ENCODE measurements at regions not wholly inside any gene's neighbourhood (a gene's known extent, or its start where the extent isn't known, plus 50 kb on each side); places are given as distances from the start of the nearest gene placed in this dataset.

DNA sequence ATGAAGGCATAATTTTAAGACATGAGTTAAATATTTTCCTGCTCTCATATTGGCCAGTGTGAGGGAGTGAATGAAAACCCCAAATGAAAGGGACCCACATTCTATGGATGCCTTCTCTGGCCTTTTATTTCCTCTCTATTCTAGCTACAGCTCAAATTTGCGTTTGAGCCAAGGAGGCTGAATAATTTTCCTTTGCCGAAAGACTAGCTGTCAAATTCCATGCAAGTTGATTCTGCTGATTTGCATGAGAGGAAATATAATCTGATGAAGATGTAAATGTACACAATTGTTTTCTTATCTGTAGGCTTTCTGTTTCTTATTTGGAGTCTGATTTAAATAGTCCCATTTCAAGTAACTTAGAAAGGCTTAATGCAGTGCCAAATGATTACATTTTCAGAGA lies 438.4 kb upstream of the SPRED2 start:
- intact Hi-C loops (cut with DNase I), result no loop called here
- no peak for TF ChIP-seq CTCF (IDR thresholded peaks at IDR 0.05)

GRCh38 chr2:65869296-65869695 lies 436.9 kb upstream of the SPRED2 start:
- Histone ChIP-seq H3K4me3 (no peak overlapping the region), H3K36me3 (no peaks in the 10 kb centered on the region), H3K27ac (no peak overlapping the region), H3K9me3 (no peaks in the 10 kb centered on the region), H3K27me3 (no peaks in the 10 kb centered on the region), H3K4me1 (no peaks in the 10 kb centered on the region)
- intact Hi-C loops (cut with DNase I), result no loop called here
- DNase-seq (ENCODE audit: low spot score in 2 of 2), result no peak
- no peak for TF ChIP-seq CTCF (IDR thresholded peaks at IDR 0.05)

More for the DNA sequence above, 438.4 kb upstream of the SPRED2 start:
- no peaks in the 10 kb centered on the region for H3K27me3 ChIP-seq
- no peak overlapping the region for H3K27ac ChIP-seq
- H3K36me3 ChIP-seq, result no peaks in the 10 kb centered on the region
- no peak for DNase-seq (ENCODE audit: low spot score in 2 of 2)
- no peaks in the 10 kb centered on the region for H3K9me3 ChIP-seq
- H3K4me3 ChIP-seq, result no peak overlapping the region
- H3K4me1 ChIP-seq, result no peaks in the 10 kb centered on the region

DNA sequence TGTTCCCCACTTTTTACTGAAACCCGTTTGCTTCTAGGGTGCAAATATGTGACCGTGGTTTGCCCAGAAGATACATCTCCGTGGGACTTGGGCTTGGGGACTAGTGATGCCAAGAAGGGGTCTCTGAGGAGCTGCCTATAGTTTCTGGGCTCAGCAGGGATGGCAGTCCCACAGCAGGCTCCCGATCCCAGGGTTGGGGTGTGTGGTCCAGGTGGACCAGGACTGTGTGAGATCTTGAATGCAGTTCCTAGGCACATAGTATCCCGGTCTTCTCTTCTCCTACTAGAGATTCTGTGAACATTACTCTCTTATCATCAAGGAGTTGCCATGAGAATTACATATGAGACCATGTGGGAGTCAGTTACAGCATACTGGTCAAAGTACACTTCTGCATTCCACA lies 435.8 kb upstream of the SPRED2 start:
- intact Hi-C loops (cut with DNase I), result no loop called here
- H3K36me3 ChIP-seq, result no peaks in the 10 kb centered on the region
- no peak overlapping the region for H3K27ac ChIP-seq
- no peaks in the 10 kb centered on the region for H3K27me3 ChIP-seq
- no peaks in the 10 kb centered on the region for H3K4me1 ChIP-seq
- no peaks in the 10 kb centered on the region for H3K9me3 ChIP-seq
- no peak for DNase-seq (ENCODE audit: low spot score in 2 of 2)
- TF ChIP-seq CTCF (IDR thresholded peaks at IDR 0.05), result no peak
- H3K4me3 ChIP-seq, result no peak overlapping the region

DNA sequence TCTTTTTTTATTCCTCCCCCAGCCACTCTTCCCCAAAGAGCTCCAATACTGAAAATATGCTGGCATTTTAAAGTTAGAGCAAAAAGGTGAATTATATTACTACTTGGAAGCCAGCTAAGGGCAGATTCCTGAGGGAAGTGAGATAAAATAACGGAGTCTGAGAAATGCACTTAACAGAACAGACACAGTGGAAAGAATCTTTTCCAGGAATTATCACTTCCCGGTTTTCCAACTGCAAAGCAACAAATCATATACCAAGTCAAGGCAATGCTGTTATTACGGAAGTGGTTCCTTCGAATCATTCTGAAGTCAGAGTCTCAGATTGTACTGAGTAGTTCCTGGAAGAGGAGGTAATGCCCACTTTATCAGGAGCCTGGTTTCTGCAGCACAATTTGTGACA lies 435.0 kb upstream of the SPRED2 start:
- no peak for TF ChIP-seq CTCF (IDR thresholded peaks at IDR 0.05)
- Histone ChIP-seq H3K9me3 (no peaks in the 10 kb centered on the region), H3K4me1 (no peaks in the 10 kb centered on the region), H3K27ac (no peak overlapping the region), H3K4me3 (no peak overlapping the region), H3K27me3 (no peaks in the 10 kb centered on the region), H3K36me3 (no peaks in the 10 kb centered on the region)
- no peak for DNase-seq (ENCODE audit: low spot score in 2 of 2)
- intact Hi-C loops (cut with DNase I), result no loop called here

DNA sequence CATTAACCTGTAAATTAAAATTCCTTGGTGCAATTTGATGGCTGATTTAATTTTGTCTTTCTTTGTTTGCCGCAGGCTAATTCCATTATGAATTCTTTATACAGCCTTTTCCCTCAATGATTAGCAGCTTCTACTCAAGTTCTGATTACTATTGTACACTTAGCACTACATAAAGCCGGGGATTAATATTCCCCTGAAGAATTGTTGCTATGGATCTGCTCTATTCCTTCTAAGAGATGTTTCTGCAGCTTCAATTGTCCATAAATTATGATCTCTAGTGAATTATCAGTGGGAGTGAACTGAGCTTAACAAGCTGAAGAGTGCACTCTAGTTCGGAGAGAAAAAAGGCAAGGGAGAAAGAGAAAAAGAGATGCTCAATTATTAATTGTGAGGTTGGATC lies 433.7 kb upstream of the SPRED2 start:
- H3K27ac ChIP-seq, result no peak overlapping the region
- H3K27me3 ChIP-seq, result no peaks in the 10 kb centered on the region
- no peaks in the 10 kb centered on the region for H3K9me3 ChIP-seq
- no peak for DNase-seq (ENCODE audit: low spot score in 2 of 2)
- no peak for TF ChIP-seq CTCF (IDR thresholded peaks at IDR 0.05)
- H3K36me3 ChIP-seq, result no peaks in the 10 kb centered on the region
- no peaks in the 10 kb centered on the region for H3K4me1 ChIP-seq
- intact Hi-C loops (cut with DNase I), result no loop called here
- H3K4me3 ChIP-seq, result no peak overlapping the region

DNA sequence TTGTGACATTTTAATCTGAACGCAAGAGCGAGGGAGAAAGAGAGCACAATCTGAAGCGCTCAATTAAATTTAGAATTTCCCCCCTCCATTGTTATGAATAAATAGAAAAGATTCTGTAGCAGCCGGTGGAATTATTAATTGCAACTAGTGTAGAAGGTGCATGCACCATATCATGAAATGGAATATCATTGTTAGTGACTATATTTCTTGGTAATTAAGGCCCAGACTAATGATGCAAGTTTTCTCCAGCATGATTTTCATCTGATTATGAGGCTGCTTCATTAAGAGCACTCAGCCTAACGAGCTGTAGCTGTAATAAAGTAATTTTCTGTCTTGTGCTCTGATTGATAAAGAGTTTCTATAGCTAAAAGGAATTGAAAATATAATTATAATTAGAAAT lies 432.2 kb upstream of the SPRED2 start:
- intact Hi-C loops (cut with DNase I), result no loop called here
- Histone ChIP-seq H3K4me1 (no peaks in the 10 kb centered on the region), H3K27ac (no peak overlapping the region), H3K9me3 (no peaks in the 10 kb centered on the region), H3K36me3 (no peaks in the 10 kb centered on the region), H3K27me3 (no peaks in the 10 kb centered on the region), H3K4me3 (no peak overlapping the region)
- no peak for TF ChIP-seq CTCF (IDR thresholded peaks at IDR 0.05)
- no peak for DNase-seq (ENCODE audit: low spot score in 2 of 2)

Measured in ascending aorta (tissue), 2 donors.